ENCODE measurements at regions not wholly inside any gene's neighbourhood (a gene's known extent, or its start where the extent isn't known, plus 50 kb on each side); places are given as distances from the start of the nearest gene placed in this dataset.

GRCh38 chr13:22108283-22108942 is 437.5 kb downstream of the FGF9 start:
- Histone ChIP-seq H3K79me2 (ENCODE audit: insufficient read depth, low read length) (no peaks in the 10 kb centered on the region), H3K4me1 (ENCODE audit: control insufficient read depth in 1 of 2, insufficient read depth in 2 of 2, low read length in 2 of 2) (peaks cover 0 to 5% of the 10 kb centered on the region in 2 experiments; a peak in 1 of 4 replicates), H3K4me2 (ENCODE audit: low read length) (no peak overlapping the region), H3K4me3 (replicated peaks in 1 of 2; ENCODE audit: low read depth in 1 of 2, low read length in 2 of 2) (no peak overlapping the region), H3K9me2 (ENCODE audit: insufficient read depth) (no peaks in the 10 kb centered on the region), H3K27ac (ENCODE audit: low read depth, low read length) (no peak overlapping the region), H3K9ac (ENCODE audit: low read length) (no peak overlapping the region), H4K20me1 (ENCODE audit: insufficient read depth) (no peaks in the 10 kb centered on the region), H2AFZ (ENCODE audit: low read depth, low read length, poor library complexity, severe bottlenecking) (no peak overlapping the region), H3K36me3 (ENCODE audit: control insufficient read depth in 1 of 2, insufficient read depth in 2 of 2, low read length in 2 of 2) (no peaks in the 10 kb centered on the region), H3K9me3 (ENCODE audit: control insufficient read depth in 1 of 2, insufficient read depth in 1 of 2, low read depth in 1 of 2, low read length in 2 of 2) (no peaks in the 10 kb centered on the region), H3K27me3 (ENCODE audit: insufficient read depth, low read length) (no peaks in the 10 kb centered on the region)
- ATAC-seq = no peak
- ChIA-PET CTCF (no interaction called here), RAD21 (ENCODE audit: low non-redundant PET in 1 of 2, low total read pairs in 2 of 2, uncharacterized antibody in 2 of 2, unreplicated experiment in 2 of 2) (no interaction called here), POLR2A (no interaction called here)
- DNase-seq (ENCODE audit: low read depth, low spot score) = no peak
- intact Hi-C loops (cut with micrococcal nuclease) = no loop called here
- TF ChIP-seq CEBPB (IDR thresholded peaks at IDR 0.05; ENCODE audit: low read depth) (no peak), SRF (IDR thresholded peaks at IDR 0.05; ENCODE audit: low read depth) (no peak), EGR1 (IDR thresholded peaks at IDR 0.05; ENCODE audit: low read depth) (no peak), ATF3 (IDR thresholded peaks at IDR 0.05) (no peak), ELF1 (IDR thresholded peaks at IDR 0.05; ENCODE audit: borderline replicate concordance, low read depth) (no peak), SIN3A (IDR thresholded peaks at IDR 0.05; ENCODE audit: low read depth) (no peak), FOSL1 (IDR thresholded peaks at IDR 0.05; ENCODE audit: low read depth) (no peak), RAD21 (IDR thresholded peaks at IDR 0.05; ENCODE audit: low read depth) (no peak), MAX (IDR thresholded peaks at IDR 0.05) (no peak), JUND (IDR thresholded peaks at IDR 0.05) (no peak), EZH2phosphoT487 (IDR thresholded peaks at IDR 0.05; ENCODE audit: borderline replicate concordance) (no peak), ZNF274 (IDR thresholded peaks at IDR 0.05; ENCODE audit: low read depth, low read length) (no peak), CTCF (IDR thresholded peaks at IDR 0.05 in 2 of 3, conservative IDR thresholded peaks at IDR 0.05 in 1 of 3; ENCODE audit: borderline replicate concordance in 1 of 3, insufficient read depth in 1 of 3, low read depth in 2 of 3, low read length in 2 of 3) (no peak), CBX3 (IDR thresholded peaks at IDR 0.05; ENCODE audit: low read depth) (no peak), ZBTB33 (IDR thresholded peaks at IDR 0.05; ENCODE audit: extremely low read depth, insufficient replicate concordance, low read length) (no peak), SP1 (IDR thresholded peaks at IDR 0.05; ENCODE audit: low read depth) (no peak), POLR2AphosphoS5 (IDR thresholded peaks at IDR 0.05; ENCODE audit: low read depth, low read length) (no peak), REST (IDR thresholded peaks at IDR 0.05; ENCODE audit: low read depth) (no peak)
- no TSS peak for BruUV-seq (replicated peaks)

All from HCT116 (cell line).